ENCODE measurements at regions not wholly inside any gene's neighbourhood (a gene's known extent, or its start where the extent isn't known, plus 50 kb on each side); places are given as distances from the start of the nearest gene placed in this dataset.

- TF ChIP-seq CTCF (IDR thresholded peaks at IDR 0.05) (no peak), POLR2A (IDR thresholded peaks at IDR 0.05) (no peak), EP300 (IDR thresholded peaks at IDR 0.05) (no peak)
Measured at GRCh38 chr7:131106681-131107336, 220.9 kb upstream of the MKLN1 start.

All from tibial nerve (tissue), 4 donors.